Stimulated activated CD4-positive, alpha-beta T cell treated with anti-CD3 and anti-CD28 coated beads, Interleukin-2, amount 100 ng/mL, for 24 hours (primary cell): ENCODE measurements at regions not wholly inside any gene's neighbourhood (a gene's known extent, or its start where the extent isn't known, plus 50 kb on each side); places are given as distances from the start of the nearest gene placed in this dataset.
"Not testable (repeated sequence)": the region's sequence is repeated elsewhere in the genome, so short reads cannot be mapped to it uniquely, and the experiment has no call there.

Experiments used
- DNase-seq, 2 donors: peaks; one replicate each; pipeline ENCODE4 v3.0.0-alpha.2; 2020

- no peak for DNase-seq
Measured at GRCh38 chr5:2375757-2376250, 375.7 kb downstream of the IRX2 start.

- DNase-seq = no peak
Measured at GRCh38 chr5:2375291-2375690, 376.2 kb downstream of the IRX2 start.

GRCh38 chr5:2374703-2375102, 376.8 kb downstream of the IRX2 start:
- no peak for DNase-seq

GRCh38 chr5:2373631-2374030, 377.8 kb downstream of the IRX2 start:
- no peak for DNase-seq

GRCh38 chr5:2371419-2371710, 380.1 kb downstream of the IRX2 start:
- DNase-seq = no peak

GRCh38 chr5:2370626-2371418, 380.7 kb downstream of the IRX2 start:
- DNase-seq = no peak

- DNase-seq = no peak
Measured at GRCh38 chr5:2369178-2369577, 382.3 kb downstream of the IRX2 start.

- no peak for DNase-seq
Measured at GRCh38 chr5:2366816-2367215, 384.7 kb downstream of the IRX2 start.

GRCh38 chr5:2357309-2357708, 394.2 kb downstream of the IRX2 start:
- DNase-seq = no peak

GRCh38 chr5:2355859-2356258, 395.6 kb downstream of the IRX2 start:
- no peak for DNase-seq

GRCh38 chr5:2353871-2354440, 397.5 kb downstream of the IRX2 start:
- DNase-seq = no peak

- DNase-seq = no peak
Measured at GRCh38 chr5:2353211-2353610, 398.3 kb downstream of the IRX2 start.

- DNase-seq = no peak
Measured at GRCh38 chr5:2352101-2352861, 399.2 kb downstream of the IRX2 start.

GRCh38 chr5:2349768-2350167, 401.7 kb downstream of the IRX2 start:
- not testable (repeated sequence) for DNase-seq

GRCh38 chr5:2338686-2339085, 412.8 kb downstream of the IRX2 start:
- DNase-seq = no peak

- DNase-seq = no peak
Measured at GRCh38 chr5:2335733-2336515, 415.6 kb downstream of the IRX2 start.

- no peak for DNase-seq
Measured at GRCh38 chr5:2335125-2335732, 416.2 kb downstream of the IRX2 start.

GRCh38 chr5:2334719-2335118, 416.8 kb downstream of the IRX2 start:
- no peak for DNase-seq

GRCh38 chr5:2333291-2333690, 418.2 kb downstream of the IRX2 start:
- no peak for DNase-seq

GRCh38 chr5:2332521-2332920, 419.0 kb downstream of the IRX2 start:
- DNase-seq = no peak

GRCh38 chr5:2330325-2331130, 420.9 kb downstream of the IRX2 start:
- DNase-seq = no peak

- no peak for DNase-seq
Measured at GRCh38 chr5:2329741-2330140, 421.7 kb downstream of the IRX2 start.
